ENCODE measurements at regions not wholly inside any gene's neighbourhood (a gene's known extent, or its start where the extent isn't known, plus 50 kb on each side); places are given as distances from the start of the nearest gene placed in this dataset.

- DNase-seq (ENCODE audit: extremely low read depth, low read depth), result no peak
- TF ChIP-seq CTCF (IDR thresholded peaks at IDR 0.05; ENCODE audit: low read depth, low read length, missing control alignments), result no peak
- H3K4me3 ChIP-seq (replicated peaks; ENCODE audit: low read depth, low read length), result no peak overlapping the region
These were observed 142.4 kb upstream of the RGMA start for GRCh38 chr15:93231261-93231925.

- no peak overlapping the region for H3K4me3 ChIP-seq (replicated peaks; ENCODE audit: low read depth, low read length)
- DNase-seq (ENCODE audit: extremely low read depth, low read depth), result no peak
- no peak for TF ChIP-seq CTCF (IDR thresholded peaks at IDR 0.05; ENCODE audit: low read depth, low read length, missing control alignments)
These were observed 139.5 kb upstream of the RGMA start for GRCh38 chr15:93228546-93228945.

- no peak for DNase-seq (ENCODE audit: extremely low read depth, low read depth)
- no peak for TF ChIP-seq CTCF (IDR thresholded peaks at IDR 0.05; ENCODE audit: low read depth, low read length, missing control alignments)
- no peak overlapping the region for H3K4me3 ChIP-seq (replicated peaks; ENCODE audit: low read depth, low read length)
These were observed 134.8 kb upstream of the RGMA start for GRCh38 chr15:93223803-93224202.

- no peak overlapping the region for H3K4me3 ChIP-seq (replicated peaks; ENCODE audit: low read depth, low read length)
- no peak for DNase-seq (ENCODE audit: extremely low read depth, low read depth)
- no peak for TF ChIP-seq CTCF (IDR thresholded peaks at IDR 0.05; ENCODE audit: low read depth, low read length, missing control alignments)
These were observed 132.7 kb upstream of the RGMA start for GRCh38 chr15:93221759-93222158.

GRCh38 chr15:93219859-93220420 lies 130.9 kb upstream of the RGMA start:
- H3K4me3 ChIP-seq (replicated peaks; ENCODE audit: low read depth, low read length), result no peak overlapping the region
- DNase-seq (ENCODE audit: extremely low read depth, low read depth), result no peak
- no peak for TF ChIP-seq CTCF (IDR thresholded peaks at IDR 0.05; ENCODE audit: low read depth, low read length, missing control alignments)

GRCh38 chr15:93217343-93217742 lies 128.3 kb upstream of the RGMA start:
- no peak overlapping the region for H3K4me3 ChIP-seq (replicated peaks; ENCODE audit: low read depth, low read length)
- TF ChIP-seq CTCF (IDR thresholded peaks at IDR 0.05; ENCODE audit: low read depth, low read length, missing control alignments), result no peak
- no peak for DNase-seq (ENCODE audit: extremely low read depth, low read depth)

GRCh38 chr15:93214106-93214505 lies 125.1 kb upstream of the RGMA start:
- TF ChIP-seq CTCF (IDR thresholded peaks at IDR 0.05; ENCODE audit: low read depth, low read length, missing control alignments), result no peak
- H3K4me3 ChIP-seq (replicated peaks; ENCODE audit: low read depth, low read length), result no peak overlapping the region
- DNase-seq (ENCODE audit: extremely low read depth, low read depth), result no peak
